ENCODE measurements at regions not wholly inside any gene's neighbourhood (a gene's known extent, or its start where the extent isn't known, plus 50 kb on each side); places are given as distances from the start of the nearest gene placed in this dataset.

- no peak for DNase-seq (ENCODE audit: low read depth)
- no peak for TF ChIP-seq CTCF (IDR thresholded peaks at IDR 0.05; ENCODE audit: low read depth, low read length, missing control alignments)
- in situ Hi-C loops (cut with HindIII; ENCODE audit: low sequenced_read_pairs), result no loop called here
- H3K4me3 ChIP-seq (ENCODE audit: low read depth, low read length), result no peak overlapping the region
These were observed 60.9 kb upstream of the TRPC3 start for GRCh38 chr4:122012735-122013134.

DNA sequence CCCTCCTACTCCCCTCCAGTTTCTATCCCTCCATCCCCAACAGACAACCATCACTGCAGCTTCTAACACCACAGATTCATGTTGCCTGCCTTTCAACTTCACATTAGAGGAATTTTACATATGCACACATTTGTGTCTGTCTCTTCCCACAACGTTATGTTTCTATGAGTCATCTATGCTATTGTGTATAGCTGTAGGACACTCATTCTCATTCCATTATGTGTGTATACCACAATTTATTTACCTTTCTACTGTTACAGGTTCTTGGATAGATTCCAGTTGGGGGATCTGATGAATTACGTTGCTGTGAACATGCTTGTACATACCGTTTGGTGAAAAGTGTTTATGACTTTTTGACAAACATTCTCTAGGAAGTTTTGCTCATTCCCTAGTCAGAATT lies 58.8 kb upstream of the TRPC3 start:
- in situ Hi-C loops (cut with HindIII; ENCODE audit: low sequenced_read_pairs), result no loop called here
- peak; percentile 81 for DNase-seq (ENCODE audit: low read depth)
- H3K4me3 ChIP-seq (ENCODE audit: low read depth, low read length), result no peak overlapping the region
- no peak for TF ChIP-seq CTCF (IDR thresholded peaks at IDR 0.05; ENCODE audit: low read depth, low read length, missing control alignments)

GRCh38 chr4:122009524-122009923 lies 57.7 kb upstream of the TRPC3 start:
- no peak for TF ChIP-seq CTCF (IDR thresholded peaks at IDR 0.05; ENCODE audit: low read depth, low read length, missing control alignments)
- no peak overlapping the region for H3K4me3 ChIP-seq (ENCODE audit: low read depth, low read length)
- no peak for DNase-seq (ENCODE audit: low read depth)
- in situ Hi-C loops (cut with HindIII; ENCODE audit: low sequenced_read_pairs), result no loop called here

DNA sequence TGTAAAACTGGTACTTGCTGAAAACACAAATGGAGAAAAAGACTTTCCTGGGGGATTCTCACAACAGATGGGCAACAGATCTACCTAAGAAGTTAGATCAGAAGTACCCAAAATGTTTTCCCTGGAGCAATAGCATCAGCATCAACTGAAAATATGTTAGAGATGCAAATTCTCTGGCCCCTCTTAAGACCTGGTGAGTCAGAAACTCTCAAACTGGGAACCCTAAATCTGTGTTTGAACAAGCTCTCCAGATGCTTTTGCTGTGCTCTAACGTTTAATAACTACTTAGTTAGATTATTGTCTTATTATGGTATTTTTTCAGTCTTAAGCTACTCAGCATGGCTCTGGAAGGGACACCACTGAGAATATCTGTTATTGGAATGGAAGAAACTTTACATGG lies 55.2 kb upstream of the TRPC3 start:
- in situ Hi-C loops (cut with HindIII; ENCODE audit: low sequenced_read_pairs), result no loop called here
- H3K4me3 ChIP-seq (ENCODE audit: low read depth, low read length), result no peak overlapping the region
- no peak for TF ChIP-seq CTCF (IDR thresholded peaks at IDR 0.05; ENCODE audit: low read depth, low read length, missing control alignments)

DNA sequence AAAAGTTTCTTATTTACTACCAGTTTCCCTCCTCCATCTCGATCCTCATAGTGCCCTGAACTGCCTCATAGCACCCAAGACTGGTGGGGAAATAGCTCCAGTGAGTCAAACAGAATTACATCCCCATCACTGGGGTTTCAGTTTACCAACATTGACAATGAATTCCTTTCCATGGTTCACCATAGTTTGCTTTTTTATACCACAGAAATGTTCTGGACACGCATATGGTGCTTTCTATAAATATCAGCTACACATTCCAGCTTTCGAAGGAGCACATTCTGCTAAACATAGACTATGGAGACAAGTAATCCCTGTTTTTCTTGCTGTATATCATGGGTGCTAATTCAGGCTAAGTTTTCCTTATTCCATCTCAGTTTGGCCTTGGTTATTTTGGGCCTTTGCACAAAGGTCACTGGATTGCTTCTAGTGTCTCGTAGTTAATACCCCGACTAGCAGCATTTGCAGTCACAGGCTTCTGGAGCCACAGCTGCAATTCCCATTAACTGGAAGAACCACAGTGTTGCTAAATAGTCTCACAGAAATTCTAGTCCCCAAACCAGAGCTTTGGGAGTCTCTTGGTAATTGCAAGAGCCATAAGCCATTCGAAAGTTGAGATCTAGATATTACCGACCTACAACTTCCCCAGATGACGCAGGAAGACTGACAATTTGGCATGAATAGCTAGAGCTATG lies 53.4 kb upstream of the TRPC3 start:
- H3K4me3 ChIP-seq (ENCODE audit: low read depth, low read length), result no peak overlapping the region
- in situ Hi-C loops (cut with HindIII; ENCODE audit: low sequenced_read_pairs), result no loop called here
- DNase-seq (ENCODE audit: low read depth), result peak; percentile 59
- TF ChIP-seq CTCF (IDR thresholded peaks at IDR 0.05; ENCODE audit: low read depth, low read length, missing control alignments), result no peak

More for the DNA sequence above, 55.2 kb upstream of the TRPC3 start:
- no peak for DNase-seq (ENCODE audit: low read depth)

GRCh38 chr4:122003335-122003734 lies 51.5 kb upstream of the TRPC3 start:
- DNase-seq (ENCODE audit: low read depth), result no peak
- TF ChIP-seq CTCF (IDR thresholded peaks at IDR 0.05; ENCODE audit: low read depth, low read length, missing control alignments), result peak; percentile 31
- in situ Hi-C loops (cut with HindIII; ENCODE audit: low sequenced_read_pairs), result no loop called here
- H3K4me3 ChIP-seq (ENCODE audit: low read depth, low read length), result no peak overlapping the region

Data from astrocyte of the cerebellum (primary cell).